ENCODE measurements at regions not wholly inside any gene's neighbourhood (a gene's known extent, or its start where the extent isn't known, plus 50 kb on each side); places are given as distances from the start of the nearest gene placed in this dataset.

DNA sequence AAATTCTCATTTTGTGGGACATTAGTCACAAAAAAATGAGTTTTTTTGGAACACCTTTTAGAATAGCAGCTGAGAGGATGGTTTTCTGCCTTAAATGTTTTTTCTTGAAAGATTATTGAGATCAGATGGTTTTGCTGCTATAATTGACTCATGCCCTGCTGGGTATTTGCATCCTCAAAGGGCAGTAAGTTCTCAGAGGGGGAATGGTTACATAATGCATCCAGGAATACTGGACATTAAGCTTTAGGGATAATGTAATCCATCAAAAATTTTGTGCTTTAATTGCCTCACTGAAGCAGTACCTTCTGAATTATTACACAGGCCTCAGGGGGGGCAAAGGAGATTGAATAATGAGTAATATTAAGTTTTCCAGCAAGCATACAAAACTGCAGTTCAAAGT lies 866.3 kb upstream of the SPRY2 start:
- TF ChIP-seq, protein P1, sequence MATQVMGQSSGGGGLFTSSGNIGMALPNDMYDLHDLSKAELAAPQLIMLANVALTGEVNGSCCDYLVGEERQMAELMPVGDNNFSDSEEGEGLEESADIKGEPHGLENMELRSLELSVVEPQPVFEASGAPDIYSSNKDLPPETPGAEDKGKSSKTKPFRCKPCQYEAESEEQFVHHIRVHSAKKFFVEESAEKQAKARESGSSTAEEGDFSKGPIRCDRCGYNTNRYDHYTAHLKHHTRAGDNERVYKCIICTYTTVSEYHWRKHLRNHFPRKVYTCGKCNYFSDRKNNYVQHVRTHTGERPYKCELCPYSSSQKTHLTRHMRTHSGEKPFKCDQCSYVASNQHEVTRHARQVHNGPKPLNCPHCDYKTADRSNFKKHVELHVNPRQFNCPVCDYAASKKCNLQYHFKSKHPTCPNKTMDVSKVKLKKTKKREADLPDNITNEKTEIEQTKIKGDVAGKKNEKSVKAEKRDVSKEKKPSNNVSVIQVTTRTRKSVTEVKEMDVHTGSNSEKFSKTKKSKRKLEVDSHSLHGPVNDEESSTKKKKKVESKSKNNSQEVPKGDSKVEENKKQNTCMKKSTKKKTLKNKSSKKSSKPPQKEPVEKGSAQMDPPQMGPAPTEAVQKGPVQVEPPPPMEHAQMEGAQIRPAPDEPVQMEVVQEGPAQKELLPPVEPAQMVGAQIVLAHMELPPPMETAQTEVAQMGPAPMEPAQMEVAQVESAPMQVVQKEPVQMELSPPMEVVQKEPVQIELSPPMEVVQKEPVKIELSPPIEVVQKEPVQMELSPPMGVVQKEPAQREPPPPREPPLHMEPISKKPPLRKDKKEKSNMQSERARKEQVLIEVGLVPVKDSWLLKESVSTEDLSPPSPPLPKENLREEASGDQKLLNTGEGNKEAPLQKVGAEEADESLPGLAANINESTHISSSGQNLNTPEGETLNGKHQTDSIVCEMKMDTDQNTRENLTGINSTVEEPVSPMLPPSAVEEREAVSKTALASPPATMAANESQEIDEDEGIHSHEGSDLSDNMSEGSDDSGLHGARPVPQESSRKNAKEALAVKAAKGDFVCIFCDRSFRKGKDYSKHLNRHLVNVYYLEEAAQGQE (IDR thresholded peaks at IDR 0.05; ENCODE audit: unreplicated experiment), result no peak
- TF ChIP-seq, protein P2, sequence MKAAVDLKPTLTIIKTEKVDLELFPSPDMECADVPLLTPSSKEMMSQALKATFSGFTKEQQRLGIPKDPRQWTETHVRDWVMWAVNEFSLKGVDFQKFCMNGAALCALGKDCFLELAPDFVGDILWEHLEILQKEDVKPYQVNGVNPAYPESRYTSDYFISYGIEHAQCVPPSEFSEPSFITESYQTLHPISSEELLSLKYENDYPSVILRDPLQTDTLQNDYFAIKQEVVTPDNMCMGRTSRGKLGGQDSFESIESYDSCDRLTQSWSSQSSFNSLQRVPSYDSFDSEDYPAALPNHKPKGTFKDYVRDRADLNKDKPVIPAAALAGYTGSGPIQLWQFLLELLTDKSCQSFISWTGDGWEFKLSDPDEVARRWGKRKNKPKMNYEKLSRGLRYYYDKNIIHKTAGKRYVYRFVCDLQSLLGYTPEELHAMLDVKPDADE (IDR thresholded peaks at IDR 0.05), result no peak
- TF ChIP-seq POLR2AphosphoS5 (IDR thresholded peaks at IDR 0.05; ENCODE audit: low read depth) (no peak), ZNF331 (CRISPR knock-in tag; IDR thresholded peaks at IDR 0.05; ENCODE audit: low read depth) (no peak), EZH2phosphoT487 (IDR thresholded peaks at IDR 0.05; ENCODE audit: unreplicated experiment) (no peak), ZNF114 (CRISPR knock-in tag; IDR thresholded peaks at IDR 0.05) (no peak), EZH2 (IDR thresholded peaks at IDR 0.05; ENCODE audit: low read depth, unreplicated experiment) (no peak), STAT1 (IDR thresholded peaks at IDR 0.05; ENCODE audit: unreplicated experiment) (no peak), JUNB (IDR thresholded peaks at IDR 0.05; ENCODE audit: unreplicated experiment) (no peak)
- TF ChIP-seq, protein P3, sequence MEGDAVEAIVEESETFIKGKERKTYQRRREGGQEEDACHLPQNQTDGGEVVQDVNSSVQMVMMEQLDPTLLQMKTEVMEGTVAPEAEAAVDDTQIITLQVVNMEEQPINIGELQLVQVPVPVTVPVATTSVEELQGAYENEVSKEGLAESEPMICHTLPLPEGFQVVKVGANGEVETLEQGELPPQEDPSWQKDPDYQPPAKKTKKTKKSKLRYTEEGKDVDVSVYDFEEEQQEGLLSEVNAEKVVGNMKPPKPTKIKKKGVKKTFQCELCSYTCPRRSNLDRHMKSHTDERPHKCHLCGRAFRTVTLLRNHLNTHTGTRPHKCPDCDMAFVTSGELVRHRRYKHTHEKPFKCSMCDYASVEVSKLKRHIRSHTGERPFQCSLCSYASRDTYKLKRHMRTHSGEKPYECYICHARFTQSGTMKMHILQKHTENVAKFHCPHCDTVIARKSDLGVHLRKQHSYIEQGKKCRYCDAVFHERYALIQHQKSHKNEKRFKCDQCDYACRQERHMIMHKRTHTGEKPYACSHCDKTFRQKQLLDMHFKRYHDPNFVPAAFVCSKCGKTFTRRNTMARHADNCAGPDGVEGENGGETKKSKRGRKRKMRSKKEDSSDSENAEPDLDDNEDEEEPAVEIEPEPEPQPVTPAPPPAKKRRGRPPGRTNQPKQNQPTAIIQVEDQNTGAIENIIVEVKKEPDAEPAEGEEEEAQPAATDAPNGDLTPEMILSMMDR (conservative IDR thresholded peaks at IDR 0.05; ENCODE audit: low read depth in 2 of 2), result no peak
